ENCODE measurements at regions not wholly inside any gene's neighbourhood (a gene's known extent, or its start where the extent isn't known, plus 50 kb on each side); places are given as distances from the start of the nearest gene placed in this dataset.
A peak's percentile ranks its signal among the peaks of the same experiment; 100 is the strongest.

DNA sequence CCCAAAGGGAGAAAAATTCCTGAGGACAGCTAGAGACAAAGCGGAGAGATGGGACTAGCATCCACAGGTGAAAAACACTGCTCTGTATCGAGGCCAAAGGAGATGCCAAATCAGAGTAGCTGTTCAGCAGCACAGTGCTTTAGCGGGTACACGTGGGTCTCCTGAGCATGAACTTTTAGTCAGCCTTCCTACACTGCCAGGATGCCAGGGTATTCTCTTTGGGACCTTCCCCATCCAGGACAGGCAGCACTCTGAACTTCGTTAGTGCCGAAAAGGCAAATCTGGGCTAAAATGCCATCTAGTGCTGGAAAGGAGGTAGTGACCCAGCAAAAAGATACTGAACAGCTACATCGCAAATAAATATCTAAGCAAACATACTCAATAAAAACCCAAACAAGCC, 64.9 kb downstream of the C6orf58 start:
- TF ChIP-seq, protein P1, sequence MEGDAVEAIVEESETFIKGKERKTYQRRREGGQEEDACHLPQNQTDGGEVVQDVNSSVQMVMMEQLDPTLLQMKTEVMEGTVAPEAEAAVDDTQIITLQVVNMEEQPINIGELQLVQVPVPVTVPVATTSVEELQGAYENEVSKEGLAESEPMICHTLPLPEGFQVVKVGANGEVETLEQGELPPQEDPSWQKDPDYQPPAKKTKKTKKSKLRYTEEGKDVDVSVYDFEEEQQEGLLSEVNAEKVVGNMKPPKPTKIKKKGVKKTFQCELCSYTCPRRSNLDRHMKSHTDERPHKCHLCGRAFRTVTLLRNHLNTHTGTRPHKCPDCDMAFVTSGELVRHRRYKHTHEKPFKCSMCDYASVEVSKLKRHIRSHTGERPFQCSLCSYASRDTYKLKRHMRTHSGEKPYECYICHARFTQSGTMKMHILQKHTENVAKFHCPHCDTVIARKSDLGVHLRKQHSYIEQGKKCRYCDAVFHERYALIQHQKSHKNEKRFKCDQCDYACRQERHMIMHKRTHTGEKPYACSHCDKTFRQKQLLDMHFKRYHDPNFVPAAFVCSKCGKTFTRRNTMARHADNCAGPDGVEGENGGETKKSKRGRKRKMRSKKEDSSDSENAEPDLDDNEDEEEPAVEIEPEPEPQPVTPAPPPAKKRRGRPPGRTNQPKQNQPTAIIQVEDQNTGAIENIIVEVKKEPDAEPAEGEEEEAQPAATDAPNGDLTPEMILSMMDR (IDR thresholded peaks at IDR 0.05) = peak; percentile 68

Data from LNCAP (cell line).